ENCODE measurements at regions not wholly inside any gene's neighbourhood (a gene's known extent, or its start where the extent isn't known, plus 50 kb on each side); places are given as distances from the start of the nearest gene placed in this dataset.

- Histone ChIP-seq H3K4me1 (ENCODE audit: control insufficient read depth in 1 of 2, insufficient read depth in 1 of 2, low read depth in 1 of 2, low read length in 1 of 2) (no peaks in the 10 kb centered on the region), H3K27me3 (no peaks in the 10 kb centered on the region), H3K4me3 (ENCODE audit: low read depth in 1 of 2, low read length in 1 of 2) (no peak overlapping the region), H3K36me3 (no peaks in the 10 kb centered on the region), H3K9me3 (no peaks in the 10 kb centered on the region), H3K27ac (no peak overlapping the region)
- no peak for TF ChIP-seq CTCF (IDR thresholded peaks at IDR 0.05)
Measured at GRCh38 chr6:155916846-155917624, 461.4 kb upstream of the NOX3 start.

GRCh38 chr6:155915651-155916050 is 460.0 kb upstream of the NOX3 start:
- Histone ChIP-seq H3K27ac (no peak overlapping the region), H3K4me3 (ENCODE audit: low read depth in 1 of 2, low read length in 1 of 2) (no peak overlapping the region), H3K27me3 (no peaks in the 10 kb centered on the region), H3K4me1 (ENCODE audit: control insufficient read depth in 1 of 2, insufficient read depth in 1 of 2, low read depth in 1 of 2, low read length in 1 of 2) (no peaks in the 10 kb centered on the region), H3K36me3 (no peaks in the 10 kb centered on the region), H3K9me3 (no peaks in the 10 kb centered on the region)
- no peak for TF ChIP-seq CTCF (IDR thresholded peaks at IDR 0.05)

GRCh38 chr6:155913816-155914215 is 458.2 kb upstream of the NOX3 start:
- Histone ChIP-seq H3K9me3 (no peaks in the 10 kb centered on the region), H3K27ac (no peak overlapping the region), H3K4me3 (ENCODE audit: low read depth in 1 of 2, low read length in 1 of 2) (no peak overlapping the region), H3K27me3 (no peaks in the 10 kb centered on the region), H3K36me3 (no peaks in the 10 kb centered on the region), H3K4me1 (ENCODE audit: control insufficient read depth in 1 of 2, insufficient read depth in 1 of 2, low read depth in 1 of 2, low read length in 1 of 2) (no peaks in the 10 kb centered on the region)
- no peak for TF ChIP-seq CTCF (IDR thresholded peaks at IDR 0.05)

GRCh38 chr6:155909710-155910109 is 454.1 kb upstream of the NOX3 start:
- no peak for TF ChIP-seq CTCF (IDR thresholded peaks at IDR 0.05)
- Histone ChIP-seq H3K27ac (no peak overlapping the region), H3K4me1 (ENCODE audit: control insufficient read depth in 1 of 2, insufficient read depth in 1 of 2, low read depth in 1 of 2, low read length in 1 of 2) (no peaks in the 10 kb centered on the region)

GRCh38 chr6:155895641-155896040 is 440.0 kb upstream of the NOX3 start:
- no peaks in the 10 kb centered on the region for H3K36me3 ChIP-seq
- no peaks in the 10 kb centered on the region for H3K9me3 ChIP-seq
- H3K27ac ChIP-seq: no peak overlapping the region
- no peaks in the 10 kb centered on the region for H3K4me1 ChIP-seq (ENCODE audit: control insufficient read depth in 1 of 2, insufficient read depth in 1 of 2, low read depth in 1 of 2, low read length in 1 of 2)
- TF ChIP-seq CTCF (IDR thresholded peaks at IDR 0.05): no peak
- H3K4me3 ChIP-seq (ENCODE audit: low read depth in 1 of 2, low read length in 1 of 2): no peak overlapping the region
- no peaks in the 10 kb centered on the region for H3K27me3 ChIP-seq

More at GRCh38 chr6:155909710-155910109, 454.1 kb upstream of the NOX3 start:
- Histone ChIP-seq H3K36me3 (no peaks in the 10 kb centered on the region), H3K9me3 (no peaks in the 10 kb centered on the region), H3K27me3 (no peaks in the 10 kb centered on the region), H3K4me3 (ENCODE audit: low read depth in 1 of 2, low read length in 1 of 2) (no peak overlapping the region)
